ENCODE measurements at regions not wholly inside any gene's neighbourhood (a gene's known extent, or its start where the extent isn't known, plus 50 kb on each side); places are given as distances from the start of the nearest gene placed in this dataset.

- no peak for TF ChIP-seq CTCF (IDR thresholded peaks at IDR 0.05)
- no peak for TF ChIP-seq POLR2A (IDR thresholded peaks at IDR 0.05)
- Histone ChIP-seq H3K27ac (no peak overlapping the region), H3K9me3 (no peaks in the 10 kb centered on the region), H3K4me3 (replicated peaks in 1 of 3) (no peak overlapping the region), H3K36me3 (no peaks in the 10 kb centered on the region), H3K27me3 (no peaks in the 10 kb centered on the region), H3K4me1 (no peaks in the 10 kb centered on the region)
- intact Hi-C loops (cut with DNase I): no loop called here
- no peak for DNase-seq
Observed at GRCh38 chr2:147543056-147543455, 301.8 kb upstream of the ACVR2A start.

- H3K4me3 ChIP-seq (replicated peaks in 1 of 3): no peak overlapping the region
- no peak for DNase-seq
- 55% methylated on average over 3 of the region's 3 CpGs for WGBS, 2 donors
- H3K36me3 ChIP-seq: no peaks in the 10 kb centered on the region
- no peaks in the 10 kb centered on the region for H3K9me3 ChIP-seq
- no peaks in the 10 kb centered on the region for H3K4me1 ChIP-seq
- no peaks in the 10 kb centered on the region for H3K27me3 ChIP-seq
- no peak for TF ChIP-seq POLR2A (IDR thresholded peaks at IDR 0.05)
- intact Hi-C loops (cut with DNase I): no loop called here
- no peak overlapping the region for H3K27ac ChIP-seq
Observed at GRCh38 chr2:147542351-147542750, 302.5 kb upstream of the ACVR2A start.

GRCh38 chr2:147541314-147541713 lies 303.5 kb upstream of the ACVR2A start:
- TF ChIP-seq CTCF (IDR thresholded peaks at IDR 0.05): no peak
- no peak for TF ChIP-seq POLR2A (IDR thresholded peaks at IDR 0.05)
- H3K4me1 ChIP-seq: no peaks in the 10 kb centered on the region
- no peak for DNase-seq
- no peak overlapping the region for H3K27ac ChIP-seq
- no peaks in the 10 kb centered on the region for H3K9me3 ChIP-seq
- WGBS, 2 donors: 73 to 86% methylated on average over 1 of the region's 1 CpG
- H3K27me3 ChIP-seq: no peaks in the 10 kb centered on the region
- intact Hi-C loops (cut with DNase I): no loop called here
- H3K36me3 ChIP-seq: no peaks in the 10 kb centered on the region
- H3K4me3 ChIP-seq (replicated peaks in 1 of 3): no peak overlapping the region

- no peaks in the 10 kb centered on the region for H3K27me3 ChIP-seq
- no peaks in the 10 kb centered on the region for H3K36me3 ChIP-seq
- H3K9me3 ChIP-seq: no peaks in the 10 kb centered on the region
- TF ChIP-seq POLR2A (IDR thresholded peaks at IDR 0.05) (no peak), CTCF (IDR thresholded peaks at IDR 0.05) (no peak)
- intact Hi-C loops (cut with DNase I): no loop called here
- no peak for DNase-seq
- WGBS, 2 donors: 73 to 78% methylated on average over 3 of the region's 3 CpGs
- H3K4me1 ChIP-seq: no peaks in the 10 kb centered on the region
- H3K4me3 ChIP-seq (replicated peaks in 1 of 3): no peak overlapping the region
- H3K27ac ChIP-seq: no peak overlapping the region
Observed at GRCh38 chr2:147538821-147539220, 306.0 kb upstream of the ACVR2A start.

GRCh38 chr2:147538088-147538487 lies 306.7 kb upstream of the ACVR2A start:
- Histone ChIP-seq H3K27me3 (no peaks in the 10 kb centered on the region), H3K4me1 (no peaks in the 10 kb centered on the region), H3K4me3 (replicated peaks in 1 of 3) (no peak overlapping the region), H3K27ac (no peak overlapping the region), H3K9me3 (no peaks in the 10 kb centered on the region), H3K36me3 (no peaks in the 10 kb centered on the region)
- intact Hi-C loops (cut with DNase I): no loop called here
- 44 to 63% methylated on average over 1 of the region's 1 CpG for WGBS, 2 donors
- DNase-seq: no peak
- no peak for TF ChIP-seq CTCF (IDR thresholded peaks at IDR 0.05)
- no peak for TF ChIP-seq POLR2A (IDR thresholded peaks at IDR 0.05)

GRCh38 chr2:147531269-147531668 lies 313.6 kb upstream of the ACVR2A start:
- DNase-seq: no peak
- H3K9me3 ChIP-seq: no peaks in the 10 kb centered on the region
- 69 to 72% methylated on average over 3 of the region's 3 CpGs for WGBS, 2 donors

More at GRCh38 chr2:147531269-147531668, 313.6 kb upstream of the ACVR2A start:
- Histone ChIP-seq H3K27me3 (no peaks in the 10 kb centered on the region), H3K4me1 (peaks cover under 1 to 1% of the 10 kb centered on the region in 2 donors), H3K27ac (no peak overlapping the region), H3K4me3 (replicated peaks in 1 of 3) (no peak overlapping the region), H3K36me3 (no peaks in the 10 kb centered on the region)
- TF ChIP-seq POLR2A (IDR thresholded peaks at IDR 0.05) (no peak), CTCF (IDR thresholded peaks at IDR 0.05) (no peak)
- intact Hi-C loops (cut with DNase I): no loop called here
